ENCODE measurements at regions not wholly inside any gene's neighbourhood (a gene's known extent, or its start where the extent isn't known, plus 50 kb on each side); places are given as distances from the start of the nearest gene placed in this dataset.

- DNase-seq (ENCODE audit: low read depth in 3 of 3), result no peak
These were observed 140.9 kb upstream of the TANK start for GRCh38 chr2:161019311-161019710.

- DNase-seq (ENCODE audit: low read depth in 3 of 3), result no peak
These were observed 139.8 kb upstream of the TANK start for GRCh38 chr2:161020437-161020836.

- no peak for DNase-seq (ENCODE audit: low read depth in 3 of 3)
These were observed 131.6 kb upstream of the TANK start for GRCh38 chr2:161028581-161028980.

GRCh38 chr2:161029321-161029720 lies 130.9 kb upstream of the TANK start:
- no peak for DNase-seq (ENCODE audit: low read depth in 3 of 3)

- no peak for DNase-seq (ENCODE audit: low read depth in 3 of 3)
These were observed 129.8 kb upstream of the TANK start for GRCh38 chr2:161030260-161031063.

- no peak for DNase-seq (ENCODE audit: low read depth in 3 of 3)
These were observed 128.7 kb upstream of the TANK start for GRCh38 chr2:161031511-161031910.

- no peak for DNase-seq (ENCODE audit: low read depth in 3 of 3)
These were observed 127.6 kb upstream of the TANK start for GRCh38 chr2:161032635-161033034.

- DNase-seq (ENCODE audit: low read depth in 3 of 3), result no peak
These were observed 127.1 kb upstream of the TANK start for GRCh38 chr2:161033059-161033660.

GRCh38 chr2:161036926-161037325 lies 123.3 kb upstream of the TANK start:
- no peak for DNase-seq (ENCODE audit: low read depth in 3 of 3)

GRCh38 chr2:161039071-161039470 lies 121.2 kb upstream of the TANK start:
- DNase-seq (ENCODE audit: low read depth in 3 of 3), result no peak

GRCh38 chr2:161041356-161041755 lies 118.9 kb upstream of the TANK start:
- no peak for DNase-seq (ENCODE audit: low read depth in 3 of 3)

- no peak for DNase-seq (ENCODE audit: low read depth in 3 of 3)
These were observed 117.1 kb upstream of the TANK start for GRCh38 chr2:161042990-161043625.

- no peak for DNase-seq (ENCODE audit: low read depth in 3 of 3)
These were observed 115.9 kb upstream of the TANK start for GRCh38 chr2:161044095-161044865.

GRCh38 chr2:161044921-161045320 lies 115.3 kb upstream of the TANK start:
- no peak for DNase-seq (ENCODE audit: low read depth in 3 of 3)

- DNase-seq (ENCODE audit: low read depth in 3 of 3), result no peak
These were observed 114.5 kb upstream of the TANK start for GRCh38 chr2:161045726-161046125.

GRCh38 chr2:161046876-161047275 lies 113.4 kb upstream of the TANK start:
- DNase-seq (ENCODE audit: low read depth in 3 of 3), result no peak

GRCh38 chr2:161048317-161048716 lies 111.9 kb upstream of the TANK start:
- DNase-seq (ENCODE audit: low read depth in 3 of 3), result no peak

GRCh38 chr2:161049559-161049958 lies 110.7 kb upstream of the TANK start:
- DNase-seq (ENCODE audit: low read depth in 3 of 3), result no peak

GRCh38 chr2:161052214-161052613 lies 108.0 kb upstream of the TANK start:
- DNase-seq (ENCODE audit: low read depth in 3 of 3), result no peak

GRCh38 chr2:161055289-161055688 lies 104.9 kb upstream of the TANK start:
- DNase-seq (ENCODE audit: low read depth in 3 of 3), result no peak

- no peak for DNase-seq (ENCODE audit: low read depth in 3 of 3)
These were observed 100.8 kb upstream of the TANK start for GRCh38 chr2:161059388-161059787.

- no peak for DNase-seq (ENCODE audit: low read depth in 3 of 3)
These were observed 98.4 kb upstream of the TANK start for GRCh38 chr2:161061786-161062185.

All from stimulated activated CD4-positive, alpha-beta T cell treated with anti-CD3 and anti-CD28 coated beads, TNF-alpha, amount 100 ng/mL, for 48 hours (primary cell).